K562 (cell line): ENCODE measurements at regions not wholly inside any gene's neighbourhood (a gene's known extent, or its start where the extent isn't known, plus 50 kb on each side); places are given as distances from the start of the nearest gene placed in this dataset.

Source experiments
- ATF1 ChIP-seq, 2 experiments: fragments of 450-650 bp in 1 of 2; IDR thresholded peaks; 2 replicates each; pipeline ENCODE4 v1.6.1; 2016; ENCODE audit warnings: missing compliant biosample characterization in 1 of 2, missing genetic modification characterization in 1 of 2
- EP300 ChIP-seq: IDR thresholded peaks from 2 replicates; pipeline ENCODE4 v1.6.1; 2012; ENCODE audit warnings: low read length, improper control_type of control experiment
- MAX ChIP-seq: sonication (generic); formaldehyde crosslinking; IDR thresholded peaks from 2 replicates; pipeline ENCODE4 v1.9.0; 2022; ENCODE audit warnings: mild to moderate bottlenecking, missing genetic modification reagents
- MAZ ChIP-seq, 2 experiments: fragments of 450-650 bp in 1 of 2; sonication (generic) in 1 of 2; formaldehyde crosslinking; IDR thresholded peaks in 1 of 2; conservative IDR thresholded peaks in 1 of 2; 2 replicates each; pipeline versions ENCODE4 v1.4.0 to v1.5.0; 2020; ENCODE audit warnings: mild to moderate bottlenecking in 1 of 2, missing genetic modification reagents in 1 of 2
- NCOA2 ChIP-seq, 2 experiments: fragments of 450-650 bp; IDR thresholded peaks; 2 replicates each; pipeline ENCODE4 v1.6.1; 2018; ENCODE audit warnings: mild to moderate bottlenecking in 2 of 2, moderate library complexity in 1 of 2; ENCODE audit not compliant: partially characterized antibody in 2 of 2
- NFATC3 ChIP-seq: fragments of 450-650 bp; IDR thresholded peaks from 2 replicates; pipeline ENCODE4 v1.6.1; 2017; ENCODE audit warnings: mild to moderate bottlenecking
- PHF8 ChIP-seq: fragments of 200-600 bp; sonication (generic); IDR thresholded peaks from 2 replicates; pipeline ENCODE4 v1.6.1; 2012; ENCODE audit warnings: mixed run types, mild to moderate bottlenecking, inconsistent platforms, low read length, moderate library complexity, borderline replicate concordance
- POLR2A ChIP-seq: fragments of 450-650 bp; conservative IDR thresholded peaks from 2 replicates; pipeline ENCODE4 v1.6.1; 2016
- PRPF4 ChIP-seq: fragments of 200-400 bp; formaldehyde crosslinking; IDR thresholded peaks from one replicate; pipeline ENCODE4 v1.6.1; 2017; ENCODE audit warnings: low read length, low read depth, mild to moderate bottlenecking; ENCODE audit not compliant: insufficient read depth, poor library complexity, severe bottlenecking
- SMARCE1 ChIP-seq: fragments of 450-650 bp; IDR thresholded peaks from 2 replicates; pipeline ENCODE4 v1.7.1; 2016; ENCODE audit warnings: mild to moderate bottlenecking

GRCh38 chr20:54727490-54727889 lies 252.1 kb downstream of the DOK5 start:
- TF ChIP-seq MAX (CRISPR knock-in tag) (no peak), MAZ (CRISPR knock-in tag; conservative IDR thresholded peaks at IDR 0.05 in 1 of 2, IDR thresholded peaks at IDR 0.05 in 1 of 2) (no peak), POLR2A (no peak), SMARCE1 (no peak), PHF8 (no peak), NFATC3 (no peak), ATF1 (CRISPR knock-in tag; IDR thresholded peaks at IDR 0.05) (no peak), ATF1 (tag; IDR thresholded peaks at IDR 0.05) (no peak), PRPF4 (no peak), EP300 (no peak), NCOA2 (IDR thresholded peaks at IDR 0.05; ENCODE audit: partially characterized antibody in 2 of 2) (no peak)
